GM13976 (cell line): ENCODE measurements at regions not wholly inside any gene's neighbourhood (a gene's known extent, or its start where the extent isn't known, plus 50 kb on each side); places are given as distances from the start of the nearest gene placed in this dataset.

Experiments used
- DNase-seq: peaks from one replicate; pipeline ENCODE4 v3.0.0; 2012; ENCODE audit warnings: low spot score
- CTCF ChIP-seq: IDR thresholded peaks from 2 replicates; pipeline ENCODE4 v1.5.1; 2012; ENCODE audit warnings: borderline replicate concordance, mild to moderate bottlenecking; ENCODE audit not compliant: insufficient read depth; ENCODE audit errors: extremely low read depth, missing control alignments, control extremely low read depth
- in situ Hi-C: fragments of 300-500 bp; cut with MboI; formaldehyde crosslinking; loops from one replicate; pipeline ENCODE4 v1.12.0; 2022; ENCODE audit warnings: low sequenced_read_pairs, mixed read lengths, inconsistent platforms; ENCODE audit not compliant: unreplicated experiment

GRCh38 chr2:80896576-80896975 lies 592.0 kb upstream of the LRRTM1 start:
- in situ Hi-C loops, result no loop called here
- no peak for DNase-seq
- TF ChIP-seq CTCF, result no peak

- no peak for TF ChIP-seq CTCF
- DNase-seq, result no peak
- in situ Hi-C loops, result no loop called here
Observed at GRCh38 chr2:80894486-80894885, 589.9 kb upstream of the LRRTM1 start.

GRCh38 chr2:80893711-80894110 lies 589.2 kb upstream of the LRRTM1 start:
- DNase-seq, result no peak
- TF ChIP-seq CTCF, result no peak
- in situ Hi-C loops, result no loop called here

- DNase-seq, result no peak
- no peak for TF ChIP-seq CTCF
- in situ Hi-C loops, result no loop called here
Observed at GRCh38 chr2:80889009-80889408, 584.5 kb upstream of the LRRTM1 start.

- in situ Hi-C loops, result no loop called here
- no peak for DNase-seq
- TF ChIP-seq CTCF, result no peak
Observed at GRCh38 chr2:80887841-80888378, 583.4 kb upstream of the LRRTM1 start.

- TF ChIP-seq CTCF, result no peak
- DNase-seq, result no peak
- in situ Hi-C loops, result no loop called here
Observed at GRCh38 chr2:80874374-80874773, 569.8 kb upstream of the LRRTM1 start.
